GM13976 (cell line): ENCODE measurements at regions not wholly inside any gene's neighbourhood (a gene's known extent, or its start where the extent isn't known, plus 50 kb on each side); places are given as distances from the start of the nearest gene placed in this dataset.

Experiments
- DNase-seq: peaks from one replicate; pipeline ENCODE4 v3.0.0; 2012; ENCODE audit warnings: low spot score
- in situ Hi-C: fragments of 300-500 bp; cut with MboI; formaldehyde crosslinking; loops from one replicate; pipeline ENCODE4 v1.12.0; 2022; ENCODE audit warnings: low sequenced_read_pairs, mixed read lengths, inconsistent platforms; ENCODE audit not compliant: unreplicated experiment
- TF ChIP-seq, protein P1 (sequence below): IDR thresholded peaks from 2 replicates; pipeline ENCODE4 v1.5.1; 2012; ENCODE audit warnings: borderline replicate concordance, mild to moderate bottlenecking; ENCODE audit not compliant: insufficient read depth; ENCODE audit errors: extremely low read depth, missing control alignments, control extremely low read depth

GRCh38 chr11:79902493-79902892 lies 461.7 kb upstream of the TENM4 start:
- TF ChIP-seq, protein P1, sequence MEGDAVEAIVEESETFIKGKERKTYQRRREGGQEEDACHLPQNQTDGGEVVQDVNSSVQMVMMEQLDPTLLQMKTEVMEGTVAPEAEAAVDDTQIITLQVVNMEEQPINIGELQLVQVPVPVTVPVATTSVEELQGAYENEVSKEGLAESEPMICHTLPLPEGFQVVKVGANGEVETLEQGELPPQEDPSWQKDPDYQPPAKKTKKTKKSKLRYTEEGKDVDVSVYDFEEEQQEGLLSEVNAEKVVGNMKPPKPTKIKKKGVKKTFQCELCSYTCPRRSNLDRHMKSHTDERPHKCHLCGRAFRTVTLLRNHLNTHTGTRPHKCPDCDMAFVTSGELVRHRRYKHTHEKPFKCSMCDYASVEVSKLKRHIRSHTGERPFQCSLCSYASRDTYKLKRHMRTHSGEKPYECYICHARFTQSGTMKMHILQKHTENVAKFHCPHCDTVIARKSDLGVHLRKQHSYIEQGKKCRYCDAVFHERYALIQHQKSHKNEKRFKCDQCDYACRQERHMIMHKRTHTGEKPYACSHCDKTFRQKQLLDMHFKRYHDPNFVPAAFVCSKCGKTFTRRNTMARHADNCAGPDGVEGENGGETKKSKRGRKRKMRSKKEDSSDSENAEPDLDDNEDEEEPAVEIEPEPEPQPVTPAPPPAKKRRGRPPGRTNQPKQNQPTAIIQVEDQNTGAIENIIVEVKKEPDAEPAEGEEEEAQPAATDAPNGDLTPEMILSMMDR: no peak
- in situ Hi-C loops: no loop called here
- DNase-seq: no peak

DNA sequence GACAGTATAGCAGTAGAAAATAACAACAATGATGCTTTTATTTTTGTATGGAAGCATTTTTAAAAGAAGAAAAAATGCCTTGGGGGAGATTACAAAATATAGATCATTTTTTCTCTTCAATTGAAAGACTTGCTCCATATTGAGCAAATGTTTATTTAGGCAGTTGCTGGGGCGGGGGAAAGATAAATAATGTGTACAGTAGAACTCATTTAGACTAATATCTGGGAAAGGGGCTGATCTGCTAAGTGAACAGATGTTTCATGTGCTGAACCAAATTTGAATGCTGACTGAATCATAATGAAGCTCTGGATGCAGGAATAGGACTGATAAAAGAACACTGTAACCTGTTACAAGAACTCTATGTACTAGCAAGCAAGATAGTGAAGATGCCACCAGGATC lies 457.1 kb upstream of the TENM4 start:
- no peak for DNase-seq
- in situ Hi-C loops: no loop called here

DNA sequence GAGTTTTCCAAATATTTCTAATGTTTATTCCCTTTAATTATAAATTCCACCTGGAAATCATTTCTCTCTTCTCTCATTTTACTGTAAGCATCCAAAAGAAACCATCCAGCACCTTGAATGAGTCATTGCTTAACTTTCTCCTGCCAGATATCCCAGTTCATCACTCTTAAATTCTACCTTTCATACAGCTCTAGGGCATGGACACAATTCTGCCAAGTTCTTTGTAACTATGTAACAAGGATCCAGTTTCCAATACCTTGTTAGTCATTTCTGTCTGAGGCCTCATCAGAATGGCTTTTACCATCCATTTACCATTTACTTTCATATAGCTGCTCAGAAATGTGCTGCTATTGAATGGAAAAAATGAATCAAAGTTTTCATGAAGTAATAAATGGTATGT lies 455.4 kb upstream of the TENM4 start:
- TF ChIP-seq, protein P1: no peak
- in situ Hi-C loops: no loop called here
- no peak for DNase-seq

More for the DNA sequence above, 457.1 kb upstream of the TENM4 start:
- TF ChIP-seq, protein P1: no peak

- no peak for DNase-seq
- in situ Hi-C loops: no loop called here
- TF ChIP-seq, protein P1: no peak
These were observed 453.3 kb upstream of the TENM4 start for GRCh38 chr11:79894111-79894510.

GRCh38 chr11:79890272-79890671 lies 449.4 kb upstream of the TENM4 start:
- TF ChIP-seq, protein P1: no peak
- no peak for DNase-seq
- in situ Hi-C loops: no loop called here

- in situ Hi-C loops: no loop called here
- TF ChIP-seq, protein P1: no peak
- no peak for DNase-seq
These were observed 424.1 kb upstream of the TENM4 start for GRCh38 chr11:79864882-79865281.

DNA sequence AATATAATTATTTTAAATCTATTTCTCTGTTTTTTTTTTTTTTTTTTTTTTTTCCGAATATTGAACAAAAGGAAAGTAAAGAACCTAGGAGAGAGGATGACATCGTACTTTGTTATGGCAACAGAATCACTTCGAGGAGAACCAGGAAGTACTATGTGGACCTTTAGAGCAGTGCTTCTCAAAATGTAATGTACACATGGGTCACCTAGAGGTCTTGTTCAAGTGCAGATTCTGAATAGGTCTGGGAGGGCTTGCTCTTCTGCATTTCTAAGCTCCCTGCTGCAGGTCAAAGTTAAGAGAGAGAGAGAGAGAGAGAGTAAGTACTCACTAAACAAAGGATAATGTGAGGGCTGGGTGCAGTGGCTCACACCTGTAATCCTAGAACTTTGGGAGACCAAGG lies 419.5 kb upstream of the TENM4 start:
- in situ Hi-C loops: no loop called here
- TF ChIP-seq, protein P1: no peak
- no peak for DNase-seq
